ENCODE measurements at regions not wholly inside any gene's neighbourhood (a gene's known extent, or its start where the extent isn't known, plus 50 kb on each side); places are given as distances from the start of the nearest gene placed in this dataset.

GRCh38 chr17:17419166-17419565 lies 57.6 kb upstream of the MED9 start:
- Histone ChIP-seq H4K20me1 (replicated peaks; ENCODE audit: control insufficient read depth, insufficient read depth, low read length) (no peaks in the 10 kb centered on the region), H3K4me1 (replicated peaks in 1 of 2; ENCODE audit: control insufficient read depth in 2 of 2, insufficient read depth in 2 of 2, low read length in 2 of 2) (peaks cover 14 to 43% of the 10 kb centered on the region in 2 experiments; a peak in 4 of 5 replicates), H3K9ac (ENCODE audit: insufficient read depth in 1 of 2, low read depth in 2 of 2, low read length in 2 of 2) (no peak overlapping the region), H3K4me3 (no peak overlapping the region), H3K79me2 (ENCODE audit: control insufficient read depth, insufficient read depth, low read length) (no peaks in the 10 kb centered on the region), H3K27ac (ENCODE audit: extremely low read depth, low read depth, low read length) (no peak overlapping the region; the same call in 2 of the 3 replicates), H2AFZ (ENCODE audit: low read depth, low read length) (no peak overlapping the region), H3K36me3 (ENCODE audit: control insufficient read depth, insufficient read depth, low read length) (no peaks in the 10 kb centered on the region), H3K9me3 (replicated peaks; ENCODE audit: control insufficient read depth, insufficient read depth, low read depth, low read length) (0 out of 2 replicates have a peak, but pooled peaks cover under 1% of the 10 kb centered on the region), H3K4me2 (ENCODE audit: insufficient read depth, low read length) (no peak overlapping the region), H3K9me1 (ENCODE audit: control insufficient read depth, insufficient read depth, low read length) (no peaks in the 10 kb centered on the region), H3K27me3 (ENCODE audit: control insufficient read depth in 2 of 2, insufficient read depth in 2 of 2, low read length in 2 of 2) (no peaks in the 10 kb centered on the region; a peak in 1 of 5 replicates)
- DNase-seq (ENCODE audit: extremely low read depth in 1 of 4, low spot score in 3 of 4) (no peak), FAIRE-seq (no peak), ATAC-seq (no peak)
- WGBS (ENCODE audit: insufficient coverage, low coverage, missing lambda C conversion rate): 80% methylated on average over 2 of the region's 2 CpGs
- in situ Hi-C loops (cut with MboI) (no loop called here), intact Hi-C loops (cut with micrococcal nuclease) (no loop called here)
- CTCF ChIA-PET (ENCODE audit: low intra/inter-chr PET ratio): interaction anchor here (0.6 kb wide), 1 partner anchor 11 kb away, joined by 3 read pairs; no protein-coding TSS in a partner anchor
- POLR2A ChIA-PET: no interaction called here
- BruUV-seq (replicated peaks): no TSS peak
- TF ChIP-seq GTF2F1 (IDR thresholded peaks at IDR 0.05; ENCODE audit: low read depth, low read length): no peak
- no peak for TF ChIP-seq YBX1 (IDR thresholded peaks at IDR 0.05)
- TF ChIP-seq ZNF518B (CRISPR knock-in tag; IDR thresholded peaks at IDR 0.05): no peak
- no peak for TF ChIP-seq RNF219 (CRISPR knock-in tag; IDR thresholded peaks at IDR 0.05)
- no peak for TF ChIP-seq NELFE (IDR thresholded peaks at IDR 0.05; ENCODE audit: insufficient read depth, insufficient read length)
- no peak for TF ChIP-seq MECOM (CRISPR knock-in tag; IDR thresholded peaks at IDR 0.05)
- TF ChIP-seq ZNF121 (CRISPR knock-in tag; conservative IDR thresholded peaks at IDR 0.05): no peak
- no peak for TF ChIP-seq RAD21 (CRISPR knock-in tag; conservative IDR thresholded peaks at IDR 0.05 in 1 of 2, IDR thresholded peaks at IDR 0.05 in 1 of 2)
- TF ChIP-seq PURB (CRISPR knock-in tag; IDR thresholded peaks at IDR 0.05; ENCODE audit: low read depth): no peak
- no peak for TF ChIP-seq NKRF (IDR thresholded peaks at IDR 0.05; ENCODE audit: borderline replicate concordance)
- TF ChIP-seq CREB1 (IDR thresholded peaks at IDR 0.05): no peak
- no peak for TF ChIP-seq CREB1 (CRISPR knock-in tag; IDR thresholded peaks at IDR 0.05)
- no peak for TF ChIP-seq KLF6 (CRISPR knock-in tag; IDR thresholded peaks at IDR 0.05; ENCODE audit: borderline replicate concordance)
- TF ChIP-seq CCNT2 (IDR thresholded peaks at IDR 0.05; ENCODE audit: borderline replicate concordance, extremely low read depth, insufficient read length, low read depth, low read length): no peak
- TF ChIP-seq LCOR (CRISPR knock-in tag; IDR thresholded peaks at IDR 0.05): no peak
